WERI-Rb-1 (cell line): ENCODE measurements at regions not wholly inside any gene's neighbourhood (a gene's known extent, or its start where the extent isn't known, plus 50 kb on each side); places are given as distances from the start of the nearest gene placed in this dataset.

Experiments
- DNase-seq: peaks from one replicate; pipeline ENCODE4 v3.0.0-alpha.2; 2020
- H3K27ac ChIP-seq: fragments of 250-450 bp; sonication (Bioruptor Pico); 2 replicates; pipeline ENCODE4 v1.5.1; 2020; ENCODE audit warnings: mild to moderate bottlenecking, moderate library complexity
- H3K27me3 ChIP-seq: fragments of 250-450 bp; sonication (Bioruptor Pico); 2 replicates; pipeline ENCODE4 v1.5.1; 2021; ENCODE audit warnings: mild to moderate bottlenecking, low read depth, moderate library complexity; ENCODE audit not compliant: insufficient read depth, severe bottlenecking
- H3K36me3 ChIP-seq: fragments of 250-450 bp; sonication (Bioruptor Pico); 2 replicates; pipeline ENCODE4 v1.5.1; 2020; ENCODE audit warnings: mild to moderate bottlenecking, moderate library complexity
- H3K4me3 ChIP-seq: 2 replicates; pipeline ENCODE4 v1.5.1; 2011; ENCODE audit warnings: low read depth, mild to moderate bottlenecking, control low read depth, low read length
- H3K9me3 ChIP-seq: fragments of 250-450 bp; sonication (Bioruptor Pico); 2 replicates; pipeline ENCODE4 v1.5.1; 2021; ENCODE audit warnings: mild to moderate bottlenecking, moderate library complexity; ENCODE audit not compliant: severe bottlenecking
- CTCF ChIP-seq: IDR thresholded peaks from 2 replicates; pipeline ENCODE4 v1.5.1; 2011; ENCODE audit warnings: low read depth, mild to moderate bottlenecking, control low read depth, inconsistent platforms, low read length

DNA sequence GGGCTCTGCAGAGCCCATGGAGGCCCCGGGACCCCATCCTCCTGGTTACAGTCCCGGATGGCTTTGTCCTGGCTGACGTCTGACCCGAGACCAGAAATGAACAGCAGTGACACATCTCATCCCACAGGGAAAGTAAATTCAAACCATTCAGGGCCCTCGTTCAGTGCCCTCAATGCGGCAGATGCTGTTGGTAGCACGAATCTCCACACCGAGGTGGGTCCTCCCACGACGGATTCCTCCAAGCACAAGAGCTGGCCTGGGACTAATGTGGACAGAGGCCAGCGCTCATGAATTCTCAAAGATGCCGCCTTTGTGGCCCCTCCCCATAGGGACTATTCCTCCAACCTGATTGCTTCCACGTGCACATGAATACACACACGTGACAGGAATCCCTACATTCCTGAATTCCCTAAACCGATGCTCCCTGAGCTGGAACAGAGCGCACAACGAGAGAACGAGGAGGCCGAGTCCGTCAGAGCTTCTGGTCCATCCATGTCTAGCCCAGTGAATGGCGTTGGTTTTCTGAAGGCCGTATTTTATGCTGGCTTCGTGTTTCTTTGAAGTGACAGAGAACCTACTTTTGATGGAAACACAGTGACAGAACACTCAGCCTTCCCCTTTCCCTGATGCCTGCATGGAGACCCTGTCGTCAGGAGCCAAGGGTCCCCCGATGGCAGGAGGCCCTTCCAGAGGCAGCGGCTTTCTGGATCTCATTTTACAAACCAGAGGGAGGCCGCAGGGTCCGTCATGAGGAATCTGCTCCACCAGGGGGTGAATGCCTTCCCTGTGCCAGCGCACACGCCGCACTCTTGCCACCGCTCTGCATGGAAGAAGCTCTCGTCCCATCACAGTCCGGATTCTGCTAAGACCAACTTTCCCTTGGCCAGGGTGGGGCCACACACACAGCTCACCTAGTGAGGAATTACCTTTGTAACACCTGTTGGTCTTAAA is 64.3 kb upstream of the SNTG2 start:
- H3K27ac ChIP-seq: no peak overlapping the region
- H3K36me3 ChIP-seq: no peaks in the 10 kb centered on the region
- TF ChIP-seq CTCF: 0 out of 2 replicates have a peak, but pooled peaks have one; percentile 10
- H3K4me3 ChIP-seq: no peak overlapping the region
- no peak for DNase-seq
- H3K27me3 ChIP-seq: no peaks in the 10 kb centered on the region
- H3K9me3 ChIP-seq: no peaks in the 10 kb centered on the region

- Histone ChIP-seq H3K36me3 (no peaks in the 10 kb centered on the region), H3K9me3 (no peaks in the 10 kb centered on the region), H3K4me3 (no peak overlapping the region), H3K27me3 (no peaks in the 10 kb centered on the region), H3K27ac (no peak overlapping the region)
- no peak for TF ChIP-seq CTCF
- no peak for DNase-seq
These were observed 65.2 kb upstream of the SNTG2 start for GRCh38 chr2:885230-886071.

GRCh38 chr2:883803-884748 is 66.6 kb upstream of the SNTG2 start:
- no peak overlapping the region for H3K4me3 ChIP-seq
- H3K27me3 ChIP-seq: no peaks in the 10 kb centered on the region
- DNase-seq: no peak
- no peaks in the 10 kb centered on the region for H3K36me3 ChIP-seq
- no peak overlapping the region for H3K27ac ChIP-seq
- TF ChIP-seq CTCF: no peak
- H3K9me3 ChIP-seq: no peaks in the 10 kb centered on the region

- H3K27ac ChIP-seq: no peak overlapping the region
- no peak for DNase-seq
These were observed 67.3 kb upstream of the SNTG2 start for GRCh38 chr2:883260-883802.

More at GRCh38 chr2:883260-883802, 67.3 kb upstream of the SNTG2 start:
- Histone ChIP-seq H3K27me3 (no peaks in the 10 kb centered on the region), H3K36me3 (no peaks in the 10 kb centered on the region), H3K9me3 (peaks cover 2% of the 10 kb centered on the region), H3K4me3 (no peak overlapping the region)
- TF ChIP-seq CTCF: no peak
